Psoas muscle (tissue), 7 donors: ENCODE measurements at regions not wholly inside any gene's neighbourhood (a gene's known extent, or its start where the extent isn't known, plus 50 kb on each side); places are given as distances from the start of the nearest gene placed in this dataset.
A peak's percentile ranks its signal among the peaks of the same experiment; 100 is the strongest.

ENCODE experiments used
- ATAC-seq, 4 donors: fragments of 200-7000 bp; cut with Tn5 transposase; one replicate each; pipeline ENCODE4 v1.9.1; 2020; ENCODE audit warnings: moderate library complexity in 3 of 4, mild to moderate bottlenecking in 2 of 4
- DNase-seq, 2 donors: peaks; one replicate each; pipeline ENCODE4 v3.0.0-alpha.2; 2020
- H3K27ac ChIP-seq: fragments of 200-600 bp; one replicate; pipeline ENCODE4 v1.8.0; 2022
- H3K27me3 ChIP-seq, 3 donors: fragments of 200-600 bp in 1 of 3; one replicate each; pipeline versions ENCODE4 v1.6.1 to v1.8.0; 2013 to 2022; ENCODE audit warnings: low read length in 2 of 3, mild to moderate bottlenecking in 2 of 3, moderate library complexity in 1 of 3; ENCODE audit not compliant: insufficient read depth in 3 of 3
- H3K36me3 ChIP-seq, 2 donors: fragments of 200-600 bp in 1 of 2; one replicate each; pipeline versions ENCODE4 v1.6.1 to v1.8.0; 2013 to 2022; ENCODE audit warnings: low read depth in 1 of 2, mild to moderate bottlenecking in 1 of 2, moderate library complexity in 1 of 2; ENCODE audit not compliant: insufficient read depth in 1 of 2
- H3K4me1 ChIP-seq: fragments of 200-600 bp; one replicate; pipeline ENCODE4 v1.8.0; 2022
- H3K4me3 ChIP-seq: fragments of 200-600 bp; one replicate; pipeline ENCODE4 v1.8.0; 2022; ENCODE audit warnings: mild to moderate bottlenecking
- H3K9me3 ChIP-seq: fragments of 200-600 bp; one replicate; pipeline ENCODE4 v1.8.0; 2022
- CTCF ChIP-seq: fragments of 200-600 bp; IDR thresholded peaks from one replicate; pipeline ENCODE4 v1.8.0; 2022; ENCODE audit warnings: antibody characterized with exemption
- WGBS, 3 donors: extraction: QIAGEN DNeasy Blood & Tissue Kit; methylation state at CpG; one replicate each; pipeline versions ENCODE4 v1.1.6 to v1.1.7; 2013; 5-methylcytosine and 5-hydroxymethylcytosine counted together
- intact Hi-C, 2 donors: fragments of 100-400 bp; cut with DNase I; formaldehyde crosslinking; loops; one replicate each; pipeline versions ENCODE4 v1.11.0 to v1.14.2; 2022
- donor health status: healthy with polysubstance abuse.
- donor health status: DM: no; HTN: no; CAD: no; lungs with moderate emphysema.
- donor health status: Bipolar disorder and iron deficiency.
- donor health status: healthy.
- donor health status: DM: yes; HTN: yes; CAD: no.
- donor health status: DM: no; HTN: no; CAD: no.
- donor health status: DM: yes; HTN: yes; CAD: no.

- no peak for ATAC-seq
- WGBS, 3 donors = 70 to 91% (median 75%) methylated on average over 2 of the region's 2 CpGs
- intact Hi-C loops = no loop called here
Measured at GRCh38 chr5:34535944-34536623, 120.0 kb upstream of the RAI14 start.

GRCh38 chr5:34536699-34537098 is 119.4 kb upstream of the RAI14 start:
- intact Hi-C loops = no loop called here
- H3K27me3 ChIP-seq = peaks cover 0 to 6% (median 0%) of the 10 kb centered on the region in 3 donors
- no peaks in the 10 kb centered on the region for H3K36me3 ChIP-seq
- ATAC-seq (no peak), DNase-seq (no peak)
- TF ChIP-seq CTCF = no peak
- H3K9me3 ChIP-seq = no peaks in the 10 kb centered on the region
- no peaks in the 10 kb centered on the region for H3K4me1 ChIP-seq
- no peak overlapping the region for H3K4me3 ChIP-seq
- H3K27ac ChIP-seq = no peak overlapping the region

More at GRCh38 chr5:34535944-34536623, 120.0 kb upstream of the RAI14 start:
- Histone ChIP-seq H3K9me3 (no peaks in the 10 kb centered on the region), H3K4me3 (no peak overlapping the region), H3K36me3 (no peaks in the 10 kb centered on the region), H3K4me1 (no peaks in the 10 kb centered on the region), H3K27ac (no peak overlapping the region), H3K27me3 (peaks cover 0 to 6% (median 0%) of the 10 kb centered on the region in 3 donors)
- no peak for TF ChIP-seq CTCF
- no peak for DNase-seq

GRCh38 chr5:34538026-34538672 is 118.0 kb upstream of the RAI14 start:
- no peaks in the 10 kb centered on the region for H3K9me3 ChIP-seq
- no peak for DNase-seq
- H3K27me3 ChIP-seq = peaks cover 0 to 6% (median 0%) of the 10 kb centered on the region in 3 donors
- no peaks in the 10 kb centered on the region for H3K4me1 ChIP-seq
- H3K27ac ChIP-seq = no peak overlapping the region
- intact Hi-C loops = no loop called here
- TF ChIP-seq CTCF = peak; percentile 15
- no peak for ATAC-seq
- WGBS, 3 donors = 73 to 85% (median 80%) methylated on average over 3 of the region's 3 CpGs
- no peaks in the 10 kb centered on the region for H3K36me3 ChIP-seq
- no peak overlapping the region for H3K4me3 ChIP-seq

- ATAC-seq (no peak), DNase-seq (no peak)
- WGBS, 3 donors = 42 to 61% (median 56%) methylated on average over 1 of the region's 1 CpG
- intact Hi-C loops = no loop called here
- H3K9me3 ChIP-seq = peaks cover 2% of the 10 kb centered on the region
- no peak overlapping the region for H3K4me3 ChIP-seq
- no peak for TF ChIP-seq CTCF
- no peak overlapping the region for H3K27ac ChIP-seq
- peaks cover 0 to 6% (median 0%) of the 10 kb centered on the region in 3 donors for H3K27me3 ChIP-seq
- H3K4me1 ChIP-seq = no peaks in the 10 kb centered on the region
- no peaks in the 10 kb centered on the region for H3K36me3 ChIP-seq
Measured at GRCh38 chr5:34539183-34539582, 116.9 kb upstream of the RAI14 start.
